MCF 10A (cell line): ENCODE measurements at regions not wholly inside any gene's neighbourhood (a gene's known extent, or its start where the extent isn't known, plus 50 kb on each side); places are given as distances from the start of the nearest gene placed in this dataset.

ENCODE experiments used
- BruUV-seq: library from RNA; stranded (reverse); fragments of 400-500 nt; replicated peaks from 2 replicates; lab custom pipeline; 2021; lab: Mats Ljungman, UMichigan
- CTCF ChIA-PET: fragments of 300-600 bp; sonication (Branson Sonifier 250); formaldehyde crosslinking; extraction: SDS; loops from one replicate; lab custom pipeline; 2021; ENCODE audit warnings: antibody characterized with exemption, inconsistent platforms; lab: Yijun Ruan, JAX
- POLR2A ChIA-PET: fragments of 300-600, 350-650 bp; sonication (Branson Sonifier 250); formaldehyde crosslinking; extraction: SDS; loops from one replicate; lab custom pipeline; 2020; ENCODE audit warnings: antibody characterized with exemption, inconsistent platforms; lab: Yijun Ruan, JAX
- DNase-seq: peaks from one replicate; pipeline ENCODE4 v3.0.0-alpha.2; 2018; ENCODE audit not compliant: unreplicated experiment
- H3K27ac Mint-ChIP-seq: one replicate; pipeline ENCODE4 v1.8.0; 2022; ENCODE audit warnings: mild to moderate bottlenecking, low read depth, mixed read lengths; ENCODE audit not compliant: unreplicated experiment
- H3K27me3 Mint-ChIP-seq: one replicate; pipeline ENCODE4 v1.8.0; 2022; ENCODE audit warnings: mixed read lengths; ENCODE audit not compliant: insufficient read depth, unreplicated experiment
- H3K36me3 Mint-ChIP-seq: one replicate; pipeline ENCODE4 v1.8.0; 2022; ENCODE audit warnings: mild to moderate bottlenecking, moderate library complexity, mixed read lengths; ENCODE audit not compliant: insufficient read depth, unreplicated experiment
- H3K4me1 Mint-ChIP-seq: one replicate; pipeline ENCODE4 v1.8.0; 2022; ENCODE audit warnings: mixed read lengths; ENCODE audit not compliant: insufficient read depth, unreplicated experiment
- H3K4me3 Mint-ChIP-seq: one replicate; pipeline ENCODE4 v1.8.0; 2022; ENCODE audit warnings: mild to moderate bottlenecking, moderate library complexity, mixed read lengths; ENCODE audit not compliant: unreplicated experiment
- H3K9me3 Mint-ChIP-seq: one replicate; pipeline ENCODE4 v1.8.0; 2022; ENCODE audit warnings: mixed read lengths; ENCODE audit not compliant: unreplicated experiment
- CTCF ChIP-seq: fragments of 200-600 bp; IDR thresholded peaks from one replicate; pipeline ENCODE4 v1.8.0; 2022; ENCODE audit warnings: antibody characterized with exemption, mild to moderate bottlenecking; ENCODE audit not compliant: unreplicated experiment
- intact Hi-C: fragments of 100-400 bp; cut with micrococcal nuclease; formaldehyde crosslinking; loops from 2 replicates; pipeline ENCODE4 v1.14.1; 2022

GRCh38 chr10:120095875-120096274 is 203.3 kb downstream of the SEC23IP start:
- no peak for TF ChIP-seq CTCF
- H3K9me3 Mint-ChIP-seq, result no peaks in the 10 kb centered on the region
- H3K4me1 Mint-ChIP-seq, result no peaks in the 10 kb centered on the region
- no peak overlapping the region for H3K27ac Mint-ChIP-seq
- H3K4me3 Mint-ChIP-seq, result no peak overlapping the region
- no peak for DNase-seq
- CTCF ChIA-PET, result no interaction called here
- POLR2A ChIA-PET, result interaction anchor here (0.6 kb wide), 1 partner anchor 859 kb away, joined by 3 read pairs; no protein-coding TSS in a partner anchor
- BruUV-seq, result no TSS peak
- peaks cover 14% of the 10 kb centered on the region for H3K27me3 Mint-ChIP-seq
- no peaks in the 10 kb centered on the region for H3K36me3 Mint-ChIP-seq
- intact Hi-C loops, result no loop called here

GRCh38 chr10:120097766-120098165 is 205.2 kb downstream of the SEC23IP start:
- ChIA-PET POLR2A (no interaction called here), CTCF (no interaction called here)
- H3K27me3 Mint-ChIP-seq, result peaks cover 19% of the 10 kb centered on the region
- intact Hi-C loops, result no loop called here
- TF ChIP-seq CTCF, result no peak
- H3K36me3 Mint-ChIP-seq, result no peaks in the 10 kb centered on the region
- H3K27ac Mint-ChIP-seq, result no peak overlapping the region
- BruUV-seq, result no TSS peak
- no peak for DNase-seq
- H3K9me3 Mint-ChIP-seq, result no peaks in the 10 kb centered on the region
- H3K4me3 Mint-ChIP-seq, result no peak overlapping the region
- H3K4me1 Mint-ChIP-seq, result no peaks in the 10 kb centered on the region

- CTCF ChIA-PET, result no interaction called here
- no peak overlapping the region for H3K4me3 Mint-ChIP-seq
- H3K27me3 Mint-ChIP-seq, result peaks cover 19% of the 10 kb centered on the region
- POLR2A ChIA-PET, result no interaction called here
- H3K4me1 Mint-ChIP-seq, result no peaks in the 10 kb centered on the region
- intact Hi-C loops, result no loop called here
- BruUV-seq, result no TSS peak
- H3K36me3 Mint-ChIP-seq, result no peaks in the 10 kb centered on the region
- no peak for TF ChIP-seq CTCF
- DNase-seq, result no peak
- H3K9me3 Mint-ChIP-seq, result no peaks in the 10 kb centered on the region
- no peak overlapping the region for H3K27ac Mint-ChIP-seq
These were observed 205.9 kb downstream of the SEC23IP start for GRCh38 chr10:120098232-120098930.

GRCh38 chr10:120103738-120104560 is 211.4 kb downstream of the SEC23IP start:
- intact Hi-C loops, result no loop called here
- peaks cover 40% of the 10 kb centered on the region for H3K27me3 Mint-ChIP-seq
- no peak for TF ChIP-seq CTCF
- no peaks in the 10 kb centered on the region for H3K36me3 Mint-ChIP-seq
- BruUV-seq, result no TSS peak
- DNase-seq, result no peak
- CTCF ChIA-PET, result interaction anchor here (0.6 kb wide), 2 partner anchors 39 to 44 kb away, joined by 3 to 4 read pairs; no protein-coding TSS in a partner anchor
- H3K27ac Mint-ChIP-seq, result no peak overlapping the region
- POLR2A ChIA-PET, result interaction anchor here (0.7 kb wide), 2 partner anchors 130 to 510 kb away, joined by 3 read pairs; no protein-coding TSS in a partner anchor
- no peaks in the 10 kb centered on the region for H3K4me1 Mint-ChIP-seq
- H3K9me3 Mint-ChIP-seq, result no peaks in the 10 kb centered on the region
- H3K4me3 Mint-ChIP-seq, result no peak overlapping the region
